ENCODE measurements at regions not wholly inside any gene's neighbourhood (a gene's known extent, or its start where the extent isn't known, plus 50 kb on each side); places are given as distances from the start of the nearest gene placed in this dataset.

- TF ChIP-seq CTCF (IDR thresholded peaks at IDR 0.05; ENCODE audit: extremely low read depth in 1 of 2, insufficient read depth in 1 of 2, low read depth in 1 of 2, low read length in 2 of 2) = no peak
- TF ChIP-seq POLR2A (IDR thresholded peaks at IDR 0.05; ENCODE audit: low read depth, low read length) = no peak
- TF ChIP-seq POLR2AphosphoS5 (IDR thresholded peaks at IDR 0.05; ENCODE audit: insufficient read depth, low read depth, low read length) = no peak
- TF ChIP-seq JUN (IDR thresholded peaks at IDR 0.05; ENCODE audit: borderline replicate concordance, insufficient read depth, insufficient read length, low read depth) = no peak
- TF ChIP-seq MAX (IDR thresholded peaks at IDR 0.05; ENCODE audit: insufficient read depth, insufficient read length) = no peak
- no peak for TF ChIP-seq MYC (IDR thresholded peaks at IDR 0.05; ENCODE audit: low read depth, low read length)
- TF ChIP-seq EZH2 (IDR thresholded peaks at IDR 0.05; ENCODE audit: borderline replicate concordance, low read depth, low read length, severe bottlenecking) = no peak
- no peak for TF ChIP-seq FOS (IDR thresholded peaks at IDR 0.05; ENCODE audit: borderline replicate concordance, insufficient read depth, low read length)
- TF ChIP-seq GATA2 (IDR thresholded peaks at IDR 0.05; ENCODE audit: insufficient read depth, insufficient read length, low read depth, low read length) = no peak
These were observed 101.6 kb downstream of the FAM76B start for GRCh38 chr11:95688015-95688414.

All from endothelial cell of umbilical vein (primary cell).